GM18511 (cell line): ENCODE measurements at regions not wholly inside any gene's neighbourhood (a gene's known extent, or its start where the extent isn't known, plus 50 kb on each side); places are given as distances from the start of the nearest gene placed in this dataset.

Experiments used
- ATAC-seq: cut with Tn5 transposase; IDR thresholded peaks from one replicate; pipeline ENCODE4 v1.9.1; 2021; ENCODE audit warnings: mild to moderate bottlenecking, moderate library complexity; ENCODE audit not compliant: unreplicated experiment

DNA sequence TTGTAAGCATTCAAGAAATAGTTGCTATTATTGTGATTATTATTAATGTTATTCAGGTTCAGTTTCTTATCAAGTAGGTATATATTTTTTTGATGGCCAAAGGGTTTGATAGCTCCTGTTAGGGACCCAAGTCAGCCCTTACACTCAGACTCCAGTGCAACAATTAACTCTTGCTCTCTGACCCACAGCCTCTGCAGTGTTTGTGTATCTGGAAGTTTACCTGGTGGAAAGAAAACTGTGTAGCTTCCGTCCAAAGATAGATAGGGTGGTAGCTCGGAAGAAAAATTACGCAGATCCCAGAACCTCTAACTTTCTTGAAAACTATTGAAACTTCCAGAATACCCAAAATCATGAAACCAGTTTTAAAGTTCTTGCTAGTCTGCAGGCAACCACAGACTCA lies 58.6 kb upstream of the IGFBP2 start:
- ATAC-seq, result no peak

GRCh38 chr2:216575465-216575864 lies 57.8 kb upstream of the IGFBP2 start:
- ATAC-seq, result no peak

DNA sequence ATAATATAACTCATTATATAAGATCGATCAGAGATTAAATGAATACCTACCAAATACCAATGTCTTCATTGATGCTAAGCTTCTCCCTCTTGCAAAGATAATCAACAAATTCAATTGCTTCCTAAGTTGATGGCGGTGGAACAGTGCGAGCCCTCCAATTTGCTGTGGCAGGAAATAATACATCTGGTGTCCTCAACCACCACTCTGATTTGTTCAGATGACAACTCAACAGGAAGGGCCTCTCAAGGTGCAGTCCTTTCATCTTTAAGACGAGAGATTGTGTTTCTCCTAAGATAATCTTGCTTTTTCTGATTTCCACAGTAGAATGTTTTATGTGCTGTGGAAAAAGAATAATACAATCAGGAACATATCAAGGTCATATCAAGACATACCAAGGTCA lies 56.6 kb upstream of the IGFBP2 start:
- no peak for ATAC-seq

DNA sequence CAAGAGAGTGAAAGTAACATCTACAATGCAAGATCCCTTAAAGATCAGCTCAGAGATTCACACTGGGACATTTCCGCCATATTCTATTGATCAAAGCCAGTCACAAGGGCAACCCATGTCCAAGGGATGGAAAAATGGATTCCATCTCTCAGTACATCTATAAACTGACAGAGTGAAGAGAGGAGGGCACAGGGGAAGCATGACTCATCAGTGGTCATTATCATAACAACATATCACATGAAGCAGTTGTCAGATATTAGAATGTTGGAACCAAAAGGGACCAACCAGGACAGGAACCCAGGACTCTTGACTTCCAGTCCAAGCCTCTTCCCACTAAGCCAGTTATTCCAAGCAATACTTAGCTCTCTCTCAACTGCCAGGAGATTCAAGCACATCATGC lies 54.9 kb upstream of the IGFBP2 start:
- ATAC-seq, result no peak

DNA sequence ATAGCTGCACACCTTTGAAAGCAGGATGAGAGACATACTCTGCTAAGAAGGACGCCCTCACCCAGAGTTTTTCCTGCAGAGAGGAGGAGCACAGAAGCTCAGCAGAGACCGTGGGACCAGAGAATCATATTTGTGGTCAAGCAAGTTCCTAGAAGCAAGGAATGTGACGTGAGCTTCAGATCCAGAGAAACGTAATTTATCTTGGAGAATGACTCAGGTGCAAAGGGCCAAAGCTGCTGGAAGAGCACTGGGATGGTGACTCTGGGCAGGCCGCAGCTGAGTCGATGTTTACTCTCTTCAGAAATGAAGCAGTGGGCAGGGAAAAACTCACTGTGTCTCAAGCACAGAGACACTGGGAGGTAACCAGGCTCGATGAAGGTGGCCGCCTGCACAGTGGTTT lies 50.1 kb upstream of the IGFBP2 start:
- ATAC-seq, result no peak
